ENCODE measurements at regions not wholly inside any gene's neighbourhood (a gene's known extent, or its start where the extent isn't known, plus 50 kb on each side); places are given as distances from the start of the nearest gene placed in this dataset.
"Not testable (repeated sequence)": the region's sequence is repeated elsewhere in the genome, so short reads cannot be mapped to it uniquely, and the experiment has no call there.

DNA sequence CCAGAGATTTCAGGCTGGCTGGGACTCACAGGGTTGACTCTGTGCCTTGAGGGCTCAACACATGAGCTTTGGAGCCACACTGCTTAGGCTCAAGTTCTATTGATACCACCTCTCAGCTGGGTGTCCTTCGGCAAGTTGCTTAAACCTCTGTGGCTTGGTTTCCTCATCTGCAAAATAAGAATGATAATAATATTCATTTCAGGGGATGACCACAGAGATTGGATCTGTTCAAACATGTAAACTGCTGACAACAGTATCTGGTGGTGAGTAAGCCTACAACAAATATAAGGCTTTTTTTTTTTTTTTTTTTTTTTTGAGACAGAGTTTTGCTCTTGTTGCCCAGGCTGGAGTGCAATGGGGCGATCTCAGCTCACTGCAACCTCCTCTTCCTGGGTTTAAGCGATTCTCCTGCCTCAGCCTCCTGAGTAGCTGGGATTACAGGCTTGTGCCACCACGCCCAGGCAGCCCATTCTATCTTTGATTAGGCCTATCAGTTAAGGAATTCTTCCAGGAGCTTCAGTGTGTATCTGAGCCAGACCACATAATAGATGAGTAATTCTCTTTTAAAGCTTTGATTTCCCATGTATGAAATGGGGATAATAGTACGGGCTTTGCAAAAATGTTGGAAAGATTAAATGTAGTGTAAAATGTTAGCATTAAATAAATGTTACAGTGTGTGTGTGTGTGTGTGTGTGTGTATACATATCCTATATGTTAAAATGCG lies 437.6 kb downstream of the PRDM2 start:
- no peak for DNase-seq (ENCODE audit: low read depth in 3 of 3)

DNA sequence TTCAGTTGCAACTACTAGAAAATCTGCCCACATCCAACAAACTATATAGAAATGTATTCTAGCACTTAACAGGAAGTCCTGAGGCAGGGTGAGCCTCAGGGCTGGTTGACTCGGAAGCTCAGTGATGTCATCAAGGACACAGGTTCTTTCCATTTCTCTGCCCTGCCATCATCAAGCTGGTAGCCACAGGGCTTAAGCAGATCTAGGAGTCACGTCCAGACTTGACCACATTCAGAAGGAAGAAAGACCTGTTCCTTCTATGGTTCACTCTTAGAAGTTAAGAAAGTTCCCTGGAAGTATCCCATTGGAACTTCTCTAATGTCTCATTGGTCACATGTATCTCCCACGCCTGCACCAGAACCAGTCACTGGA lies 438.1 kb downstream of the PRDM2 start:
- DNase-seq (ENCODE audit: low read depth in 3 of 3), result no peak

DNA sequence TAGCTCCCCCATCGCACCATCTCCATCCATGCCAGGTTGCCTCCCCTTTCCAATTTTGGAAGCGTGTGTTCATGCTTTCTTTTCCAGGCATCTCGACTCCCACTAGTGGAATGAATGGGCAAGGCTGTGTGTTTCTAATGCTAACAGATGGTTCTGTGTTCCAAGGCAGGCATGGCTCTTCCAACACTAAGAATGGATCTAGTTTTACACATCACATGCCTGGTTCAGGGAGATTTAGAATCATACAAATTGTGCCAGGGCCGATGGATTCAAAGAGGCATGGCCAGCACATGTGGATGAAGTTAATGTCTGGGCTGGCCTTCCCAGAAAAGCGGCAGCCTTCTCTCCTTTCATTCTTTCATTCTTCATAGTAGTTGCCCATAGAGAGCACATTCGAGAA lies 438.7 kb downstream of the PRDM2 start:
- no peak for DNase-seq (ENCODE audit: low read depth in 3 of 3)

DNA sequence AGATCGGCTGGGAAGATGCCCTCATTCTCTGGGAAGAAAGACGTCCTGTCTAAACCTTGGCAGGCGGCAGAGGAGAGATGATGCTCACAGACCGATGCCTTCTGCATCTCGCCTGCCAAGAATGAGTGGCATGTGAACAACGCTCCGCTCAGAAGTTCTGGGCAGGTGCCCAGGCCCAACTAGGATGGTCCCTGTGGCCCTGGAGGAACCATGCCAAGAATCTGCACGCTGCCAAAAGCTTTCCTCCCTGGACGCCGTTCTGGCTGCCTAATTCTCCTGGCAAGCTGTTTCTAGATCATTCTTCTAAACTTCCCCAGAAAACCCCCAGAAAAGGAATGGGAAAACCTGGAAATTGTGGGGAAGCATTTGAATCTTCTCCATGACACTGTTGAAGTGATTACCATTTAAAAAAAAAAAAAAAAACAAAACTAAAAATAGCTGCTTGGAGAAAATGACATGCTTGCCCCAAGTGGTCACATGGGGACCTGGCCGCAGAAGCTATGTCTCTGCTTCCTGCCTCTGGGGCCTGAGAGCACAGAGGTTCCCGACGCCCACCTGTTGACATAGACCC lies 440.9 kb downstream of the PRDM2 start:
- DNase-seq (ENCODE audit: low read depth in 3 of 3), result no peak

DNA sequence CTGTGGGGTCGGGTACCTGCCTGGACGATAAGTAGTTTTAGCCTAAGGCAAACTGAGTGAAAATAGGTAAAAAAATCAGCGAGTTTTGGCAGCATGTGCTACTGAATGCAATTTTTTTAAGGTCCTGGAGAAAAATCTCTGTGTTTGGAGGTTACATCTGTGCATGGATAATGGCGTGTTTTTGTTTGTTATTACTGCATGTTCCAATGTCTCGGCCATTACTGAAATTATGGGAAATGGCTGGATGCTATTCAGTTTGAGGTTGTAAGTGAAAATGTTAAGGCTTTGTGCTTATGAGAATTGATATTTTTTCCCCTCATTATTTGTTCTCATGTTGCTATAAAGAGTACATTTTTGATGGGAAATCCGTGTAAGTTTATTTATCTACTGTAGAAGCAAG lies 441.7 kb downstream of the PRDM2 start:
- no peak for DNase-seq (ENCODE audit: low read depth in 3 of 3)

DNA sequence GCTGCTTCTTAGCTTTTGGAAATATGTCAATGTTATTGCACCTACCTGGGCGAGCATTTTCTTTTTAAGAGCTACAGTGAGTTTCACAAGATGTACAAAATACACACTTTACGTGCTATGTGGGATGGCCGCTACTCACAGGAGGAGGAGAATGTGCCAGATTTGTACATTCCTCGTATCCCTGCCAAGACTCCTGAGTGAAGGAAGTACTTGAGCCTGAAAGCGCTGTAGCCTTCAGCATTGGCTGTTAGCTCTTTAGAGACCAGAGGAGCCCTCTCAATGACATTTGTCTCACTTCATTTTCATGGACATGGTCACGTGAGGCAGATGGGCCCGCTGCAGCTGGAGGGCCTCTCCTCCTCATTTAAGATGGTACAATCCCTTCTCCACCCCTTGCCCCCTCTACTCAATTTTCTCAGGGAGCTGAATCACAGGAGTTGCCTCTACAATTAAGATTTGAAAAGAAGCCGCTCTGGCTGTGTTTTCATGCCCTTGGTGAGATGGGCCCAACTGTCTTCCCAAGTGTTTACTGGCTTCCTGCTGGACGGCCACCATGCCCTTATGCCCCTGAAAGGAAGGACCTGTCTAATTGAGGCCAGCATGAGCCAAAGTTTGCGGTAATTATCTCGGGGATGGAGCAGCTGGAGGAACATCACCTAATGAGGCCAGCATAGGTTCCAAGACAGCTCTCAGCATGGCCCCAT lies 442.6 kb downstream of the PRDM2 start:
- DNase-seq (ENCODE audit: low read depth in 3 of 3), result no peak

DNA sequence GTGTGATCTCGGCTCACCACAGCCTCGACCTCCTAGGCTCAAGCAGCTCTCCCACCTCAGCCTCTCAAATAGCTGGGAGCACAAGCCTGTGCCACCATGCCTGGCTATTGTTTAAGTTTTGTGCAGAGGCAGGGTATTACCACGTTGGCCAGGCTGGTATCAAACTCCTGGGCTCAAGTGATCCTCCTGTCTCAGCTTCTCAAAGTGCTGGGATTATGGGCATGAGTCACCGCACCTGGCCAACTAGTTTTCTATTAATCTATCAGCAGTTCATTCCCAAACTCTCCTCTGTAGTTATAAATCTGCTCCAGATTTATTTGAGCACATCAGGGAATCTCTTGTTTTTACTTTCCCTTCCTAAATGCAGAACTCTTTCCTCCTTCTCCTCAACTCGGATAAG lies 443.8 kb downstream of the PRDM2 start:
- no peak for DNase-seq (ENCODE audit: low read depth in 3 of 3)

DNA sequence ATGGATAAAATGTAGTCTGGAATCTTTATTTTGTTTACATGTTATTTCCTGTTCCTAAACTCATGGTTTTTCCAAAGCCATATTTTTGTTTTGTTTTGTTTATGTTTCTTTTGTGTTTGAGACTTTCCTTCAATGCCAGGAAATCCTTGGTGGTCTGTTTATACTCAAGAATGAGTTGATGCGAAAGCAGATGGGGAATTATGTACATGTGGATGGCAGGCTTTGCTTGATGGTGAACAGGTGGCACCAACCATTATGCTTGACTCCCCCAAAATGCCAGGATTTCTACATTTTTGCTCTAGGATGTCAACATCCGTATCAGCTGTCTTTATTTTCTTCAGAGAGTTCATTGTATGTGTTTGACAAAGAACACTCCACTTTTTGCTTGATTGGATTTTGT lies 448.5 kb downstream of the PRDM2 start:
- no peak for DNase-seq (ENCODE audit: low read depth in 3 of 3)

DNA sequence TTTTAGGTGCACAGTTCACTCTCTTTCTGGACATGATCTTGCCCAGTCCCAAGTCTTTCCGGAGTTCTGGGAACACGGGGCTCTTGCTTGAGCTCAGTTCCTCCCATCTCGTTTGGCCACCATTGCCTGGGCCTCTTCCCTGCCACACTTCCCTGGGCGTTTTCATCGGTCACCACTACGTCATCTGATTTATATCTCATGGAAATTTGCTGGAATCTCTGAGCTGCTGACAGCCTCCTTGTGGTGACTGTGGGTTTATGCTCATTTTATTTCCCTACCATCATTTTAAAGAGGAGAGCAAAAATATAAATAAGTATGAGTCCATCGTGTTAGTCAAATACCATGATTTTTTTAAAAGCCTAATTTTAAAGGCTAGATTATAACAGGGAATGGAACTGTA lies 449.1 kb upstream of the KAZN start:
- DNase-seq (ENCODE audit: low read depth in 3 of 3), result no peak

DNA sequence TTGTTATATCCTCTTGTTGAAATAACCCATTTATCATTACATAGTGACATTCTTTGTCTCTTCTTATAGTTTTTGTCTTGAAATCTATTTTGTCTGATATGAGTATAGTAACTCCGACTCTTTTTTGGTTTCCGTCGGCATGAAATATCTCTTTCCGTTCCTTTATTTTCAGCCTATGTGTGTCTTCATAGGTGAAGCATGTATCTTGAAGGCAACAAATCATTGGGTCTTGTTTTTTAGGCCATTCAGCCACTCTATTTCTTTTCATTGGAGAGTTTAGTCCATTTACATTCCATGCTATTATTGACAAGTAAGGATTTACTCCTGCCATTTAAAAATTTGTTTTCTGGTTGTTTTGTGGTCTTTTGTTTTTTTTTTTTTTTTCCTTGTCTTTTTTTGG lies 441.9 kb upstream of the KAZN start:
- DNase-seq (ENCODE audit: low read depth in 3 of 3), result no peak

DNA sequence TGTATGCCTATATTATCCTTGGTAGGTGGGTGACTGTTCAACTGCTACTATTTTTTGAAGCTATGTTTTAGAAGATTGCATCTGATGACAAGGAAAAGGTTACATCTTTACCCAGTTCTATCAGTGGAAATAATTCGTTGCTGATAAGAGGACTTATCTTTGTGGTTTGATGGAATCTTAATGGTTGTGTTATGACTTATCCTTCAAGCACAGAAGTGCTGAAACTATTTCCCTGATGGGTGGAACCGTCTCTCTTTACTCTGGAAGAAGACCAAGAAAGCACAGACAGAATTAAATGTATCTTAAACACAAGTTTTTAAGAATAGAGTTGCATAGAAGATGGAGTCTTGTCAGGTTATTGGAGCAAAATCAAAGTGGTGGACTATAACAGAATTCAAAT lies 437.7 kb upstream of the KAZN start:
- DNase-seq (ENCODE audit: low read depth in 3 of 3), result no peak

DNA sequence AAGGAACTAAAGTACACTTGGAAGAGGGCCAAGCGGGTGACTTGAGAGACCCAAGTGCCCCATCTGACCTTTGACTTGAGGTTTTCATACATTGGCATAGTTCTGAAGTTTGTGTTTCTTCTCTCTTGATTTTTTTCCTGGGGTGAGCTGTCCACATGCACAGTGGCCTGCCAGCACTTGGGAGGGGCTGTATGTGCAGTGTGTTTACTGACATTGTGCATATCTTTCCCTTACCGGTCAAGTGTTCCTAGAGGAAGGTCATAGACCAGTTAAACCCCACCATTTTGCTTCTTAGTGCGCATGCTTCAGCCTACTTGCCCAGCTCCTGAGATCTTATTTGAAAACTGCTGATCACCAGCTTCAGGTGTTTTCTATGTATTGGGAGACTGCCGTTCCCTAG lies 435.2 kb upstream of the KAZN start:
- no peak for DNase-seq (ENCODE audit: low read depth in 3 of 3)

DNA sequence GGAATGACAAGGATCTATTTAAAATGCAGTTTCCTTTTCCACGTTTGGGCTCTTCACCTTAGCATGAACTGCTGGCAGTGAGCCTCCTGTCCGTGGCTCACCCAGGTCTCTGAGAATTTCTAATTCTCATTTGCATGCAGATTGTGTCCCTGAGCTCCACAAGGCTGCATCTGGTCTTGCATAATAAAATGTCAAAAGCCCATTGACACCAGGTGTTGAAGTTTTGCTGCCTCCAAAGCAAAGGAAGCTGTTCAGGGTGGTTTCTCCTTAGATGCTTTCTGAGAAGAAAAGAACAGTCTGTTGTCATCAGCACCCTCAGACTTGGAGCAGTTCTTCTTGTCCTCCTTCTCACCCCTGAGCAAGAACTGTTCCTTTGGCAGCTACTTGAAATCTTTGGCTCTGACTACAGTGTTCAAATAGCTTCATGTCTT lies 433.1 kb upstream of the KAZN start:
- no peak for DNase-seq (ENCODE audit: low read depth in 3 of 3)

DNA sequence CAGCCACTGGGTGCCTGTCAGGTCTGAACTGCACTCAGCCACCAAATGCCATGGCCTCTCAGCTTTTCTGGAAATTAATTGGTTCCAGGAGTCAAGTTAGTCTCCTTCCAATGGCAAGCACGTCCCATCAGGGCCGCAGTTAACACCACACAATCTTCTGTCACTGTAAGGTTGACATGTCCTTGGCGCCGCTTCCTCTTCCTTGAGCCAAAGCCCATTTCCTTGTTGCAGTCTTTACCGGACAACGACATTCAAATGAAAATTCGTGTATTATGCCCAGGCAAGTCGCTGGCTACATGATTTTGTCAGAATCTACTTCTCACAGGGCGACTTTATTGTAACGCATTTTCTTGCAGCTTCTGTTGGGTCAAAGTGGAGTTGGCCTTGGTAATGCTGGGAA lies 430.6 kb upstream of the KAZN start:
- DNase-seq (ENCODE audit: low read depth in 3 of 3), result no peak

DNA sequence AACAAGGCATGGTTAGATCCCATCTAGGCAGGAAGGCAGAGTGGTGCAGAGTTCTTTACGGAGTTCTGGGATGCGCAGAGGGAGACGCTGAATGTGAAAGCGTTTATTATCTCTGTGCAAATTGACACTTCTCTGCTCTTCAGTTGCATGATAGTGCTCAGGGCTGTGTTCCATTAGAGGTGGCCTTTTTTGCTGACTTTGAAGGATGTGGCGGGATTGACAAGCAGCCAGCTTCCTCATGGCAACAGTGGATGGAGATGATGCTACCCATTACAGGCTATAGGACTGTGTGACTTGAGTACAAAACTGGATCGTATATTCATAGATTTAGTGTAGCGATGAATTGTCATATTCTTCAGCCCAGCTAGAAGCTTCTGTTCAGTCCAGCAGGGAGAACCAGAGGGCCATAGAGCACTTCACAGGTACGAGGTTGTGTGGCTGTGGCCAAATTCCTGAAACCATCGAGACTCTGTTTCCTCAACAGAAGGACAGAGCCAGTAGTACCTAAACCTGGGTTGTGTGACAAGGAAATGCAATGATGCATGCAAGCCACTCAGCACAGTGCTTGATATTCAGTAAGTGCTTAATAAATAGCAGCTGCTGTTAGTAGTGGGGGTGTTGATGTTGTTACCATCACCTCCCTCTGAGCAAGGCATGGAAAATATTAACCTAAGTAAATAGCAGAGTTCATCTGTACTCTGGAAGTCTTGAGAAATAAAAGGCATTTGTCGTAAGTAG lies 430.0 kb upstream of the KAZN start:
- DNase-seq (ENCODE audit: low read depth in 3 of 3), result no peak

DNA sequence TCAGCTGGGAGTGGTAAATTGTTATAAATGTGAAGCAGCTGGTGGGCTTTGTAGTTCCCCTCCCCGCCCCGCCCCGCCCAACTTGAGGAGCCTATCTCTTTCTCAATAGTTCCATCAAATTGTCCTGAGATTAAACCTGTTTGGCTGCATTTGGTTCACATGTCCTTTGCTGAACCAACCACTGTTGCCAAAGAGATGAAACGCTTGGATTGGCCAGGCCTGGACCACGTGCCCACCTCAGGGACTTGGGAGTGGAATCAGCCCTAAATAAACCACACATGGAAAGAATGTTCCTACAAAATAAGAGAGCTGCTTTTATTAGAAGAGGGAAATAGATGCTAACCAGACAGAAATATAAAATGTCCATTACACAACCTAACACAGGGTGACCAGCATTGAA lies 424.9 kb upstream of the KAZN start:
- no peak for DNase-seq (ENCODE audit: low read depth in 3 of 3)

DNA sequence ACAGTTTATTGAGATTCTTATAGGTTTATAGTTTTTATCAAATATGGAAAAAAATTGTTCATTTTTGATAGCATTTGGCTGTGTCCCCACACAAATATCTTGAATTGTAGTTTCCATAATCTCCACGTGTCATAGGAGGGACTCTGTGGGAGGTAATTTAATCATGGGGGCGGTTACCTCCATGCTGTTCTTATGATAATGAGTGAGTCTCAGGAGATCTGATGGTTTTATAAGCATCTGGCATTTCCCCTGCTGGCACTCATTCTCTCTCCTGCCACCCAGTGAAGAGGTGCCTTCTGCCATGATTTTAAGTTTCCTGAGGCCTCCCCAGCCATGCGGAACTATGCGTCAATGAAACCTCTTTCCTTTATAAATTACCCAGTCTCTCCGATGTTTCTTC lies 420.6 kb upstream of the KAZN start:
- not testable (repeated sequence) for DNase-seq (ENCODE audit: low read depth in 3 of 3)

DNA sequence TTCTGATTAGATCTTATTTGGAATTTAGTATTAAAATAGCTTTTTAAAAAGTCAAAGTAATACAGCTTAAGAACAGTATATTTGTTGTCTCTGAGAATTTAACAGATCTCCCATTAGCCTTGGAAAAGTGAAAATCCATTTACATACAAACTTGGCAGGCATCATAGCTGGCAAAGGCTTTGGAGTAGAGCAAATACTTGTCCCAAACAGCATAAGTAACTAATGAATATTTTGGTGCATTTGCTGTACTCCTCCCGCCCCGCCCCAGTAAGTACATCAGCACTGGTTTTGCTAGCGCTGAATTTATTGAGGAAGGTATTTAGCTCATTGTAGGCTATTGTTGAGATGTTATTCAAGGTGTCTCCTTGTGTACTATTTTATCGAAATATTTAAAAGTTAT lies 417.7 kb upstream of the KAZN start:
- DNase-seq (ENCODE audit: low read depth in 3 of 3), result no peak

DNA sequence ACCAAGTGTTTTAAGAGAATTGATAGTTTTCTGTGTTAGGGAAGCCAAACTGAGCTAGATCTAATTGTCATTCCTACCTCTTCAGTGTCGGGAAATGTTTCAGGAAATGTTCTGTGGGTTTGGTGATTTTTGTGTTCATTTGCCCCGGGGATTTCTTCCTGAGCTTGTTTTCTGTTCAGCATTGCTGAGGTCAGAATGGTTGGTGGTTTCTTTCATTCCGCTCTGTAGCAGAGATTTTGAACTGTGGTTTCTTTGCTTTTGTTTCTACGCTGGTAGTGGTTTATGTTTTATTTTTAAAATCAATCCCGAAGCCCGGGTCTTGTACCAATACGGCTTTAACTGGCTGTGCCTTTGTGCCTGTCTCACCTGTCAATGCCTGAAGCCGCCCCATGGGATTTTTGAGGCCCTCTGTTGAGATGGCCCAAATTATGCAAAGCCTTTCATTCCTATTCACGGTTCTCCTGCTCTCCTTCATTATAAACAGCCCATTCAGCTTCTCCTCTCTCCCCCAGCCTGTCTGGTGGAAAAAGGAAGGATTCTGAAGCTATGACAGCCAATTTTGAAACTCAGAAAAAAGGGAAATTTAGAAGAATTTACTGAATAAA lies 417.2 kb upstream of the KAZN start:
- DNase-seq (ENCODE audit: low read depth in 3 of 3), result no peak

DNA sequence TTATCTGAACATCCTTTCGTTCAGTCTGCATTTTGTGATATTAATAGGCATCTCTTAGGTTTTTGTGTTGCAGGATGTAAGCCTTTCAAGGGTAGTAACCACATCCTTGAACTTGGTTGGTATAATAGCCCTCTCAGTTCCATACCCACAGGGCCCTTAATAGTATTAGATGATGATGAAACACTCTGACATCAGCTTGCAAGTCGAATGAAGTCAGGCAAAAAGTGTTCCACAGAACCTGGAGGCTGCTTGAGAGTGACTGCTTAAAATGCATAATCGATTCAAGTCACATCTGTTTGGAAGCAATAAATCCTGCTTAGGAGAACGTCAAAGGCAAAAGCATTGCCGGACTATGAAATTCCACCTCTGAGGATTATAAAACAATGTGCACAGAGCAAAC lies 415.6 kb upstream of the KAZN start:
- no peak for DNase-seq (ENCODE audit: low read depth in 3 of 3)

DNA sequence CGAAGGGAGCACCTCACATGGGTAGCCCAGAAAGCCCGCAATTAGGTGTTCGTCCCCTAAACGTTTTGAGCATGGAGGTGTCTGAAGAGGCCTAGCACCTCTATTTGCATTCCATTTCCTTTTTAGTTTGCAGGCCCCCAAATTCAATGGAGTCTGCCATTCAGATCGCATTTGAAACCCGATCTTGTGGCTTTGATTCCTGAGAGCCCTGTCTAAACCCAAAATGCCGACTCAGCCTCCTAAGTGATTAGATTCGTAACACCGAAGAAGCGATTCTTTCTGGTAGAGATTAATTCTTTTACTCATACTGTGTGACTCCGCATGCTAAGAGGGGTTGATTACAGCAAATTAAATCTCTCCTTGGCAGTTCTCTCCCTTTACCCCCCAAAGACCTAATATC lies 415.2 kb upstream of the KAZN start:
- DNase-seq (ENCODE audit: low read depth in 3 of 3), result no peak

DNA sequence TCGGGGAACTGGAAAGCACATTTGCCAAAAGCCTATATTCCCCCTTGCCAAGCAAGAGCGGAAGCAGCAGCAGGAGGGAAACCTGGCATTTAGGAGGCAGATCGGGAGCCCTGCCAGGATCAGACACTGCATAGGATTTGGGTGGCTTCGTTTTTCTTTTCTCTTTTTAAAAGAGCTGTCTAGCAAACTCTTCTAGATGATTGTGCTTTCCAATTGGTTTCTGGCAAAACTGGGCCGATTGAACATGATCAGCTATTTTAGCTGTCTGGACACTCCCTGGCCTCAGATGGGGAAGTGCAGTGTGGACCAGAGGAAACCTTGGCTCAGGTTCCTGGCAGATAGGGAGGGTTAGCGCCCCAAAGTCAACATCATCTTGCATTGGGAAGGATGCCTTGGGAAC lies 414.0 kb upstream of the KAZN start:
- no peak for DNase-seq (ENCODE audit: low read depth in 3 of 3)

Data from stimulated activated CD4-positive, alpha-beta T cell treated with anti-CD3 and anti-CD28 coated beads, TNF-alpha, amount 100 ng/mL, for 4 hours (primary cell).